HepG2 (cell line): ENCODE measurements at regions not wholly inside any gene's neighbourhood (a gene's known extent, or its start where the extent isn't known, plus 50 kb on each side); places are given as distances from the start of the nearest gene placed in this dataset.

Experiments used
- FOXA1 ChIP-seq, 2 experiments: fragments of 450-650 bp in 1 of 2; sonication (generic) in 1 of 2; formaldehyde crosslinking in 1 of 2; IDR thresholded peaks; 2 replicates each; pipeline versions ENCODE4 v1.4.0 to v1.6.1; 2016 to 2020; ENCODE audit warnings: missing genetic modification reagents in 1 of 2
- MYC ChIP-seq: sonication (generic); formaldehyde crosslinking; IDR thresholded peaks from 2 replicates; pipeline ENCODE4 v1.9.0; 2021; ENCODE audit warnings: missing genetic modification reagents, borderline replicate concordance
- NR2F6 ChIP-seq, 2 experiments: IDR thresholded peaks; 2 replicates each; pipeline ENCODE4 v1.6.1; 2016; ENCODE audit warnings: antibody characterized with exemption in 1 of 2, mild to moderate bottlenecking in 1 of 2
- SATB2 ChIP-seq: sonication (generic); formaldehyde crosslinking; IDR thresholded peaks from 2 replicates; pipeline ENCODE4 v1.5.0; 2020; ENCODE audit warnings: missing genetic modification reagents
- SETDB1 ChIP-seq: sonication (generic); formaldehyde crosslinking; IDR thresholded peaks from 2 replicates; pipeline ENCODE4 v1.5.1; 2020; ENCODE audit warnings: missing genetic modification reagents, mild to moderate bottlenecking, borderline replicate concordance
- SIX4 ChIP-seq: sonication (generic); formaldehyde crosslinking; IDR thresholded peaks from 2 replicates; pipeline ENCODE4 v1.4.0; 2020; ENCODE audit warnings: missing genetic modification reagents
- SP2 ChIP-seq: sonication (generic); formaldehyde crosslinking; IDR thresholded peaks from 2 replicates; pipeline ENCODE4 v1.5.1; 2020; ENCODE audit warnings: mild to moderate bottlenecking, missing genetic modification reagents
- TSC22D2 ChIP-seq: sonication (generic); formaldehyde crosslinking; IDR thresholded peaks from 2 replicates; pipeline ENCODE4 v1.5.1; 2020; ENCODE audit warnings: missing genetic modification reagents, mild to moderate bottlenecking, borderline replicate concordance
- ZMAT3 ChIP-seq: sonication (generic); formaldehyde crosslinking; conservative IDR thresholded peaks from 2 replicates; pipeline ENCODE4 v1.7.0; 2021; ENCODE audit warnings: missing genetic modification reagents
- ZNF263 ChIP-seq: sonication (generic); formaldehyde crosslinking; IDR thresholded peaks from 2 replicates; pipeline ENCODE4 v1.4.0; 2020; ENCODE audit warnings: missing genetic modification reagents
- ZNF619 ChIP-seq: sonication (generic); formaldehyde crosslinking; IDR thresholded peaks from 2 replicates; pipeline ENCODE4 v1.4.0; 2020; ENCODE audit warnings: mild to moderate bottlenecking, missing genetic modification reagents
- ZNF773 ChIP-seq: sonication (generic); formaldehyde crosslinking; IDR thresholded peaks from 2 replicates; pipeline ENCODE4 v1.4.0; 2020; ENCODE audit warnings: missing genetic modification reagents, borderline replicate concordance
- ZNF879 ChIP-seq: sonication (generic); formaldehyde crosslinking; IDR thresholded peaks from 2 replicates; pipeline ENCODE4 v1.8.1; 2023; ENCODE audit warnings: missing genetic modification reagents
- TF ChIP-seq, protein P1 (sequence below): sonication (generic); formaldehyde crosslinking; IDR thresholded peaks from 2 replicates; pipeline ENCODE4 v1.5.1; 2020; ENCODE audit warnings: mild to moderate bottlenecking, missing genetic modification reagents, borderline replicate concordance
- TF ChIP-seq, protein P2 (sequence below): IDR thresholded peaks from 2 replicates; pipeline ENCODE4 v1.6.1; 2016; ENCODE audit warnings: missing biosample characterization, missing genetic modification reagents, low read depth
- TF ChIP-seq, protein P3 (sequence below): sonication (generic); formaldehyde crosslinking; IDR thresholded peaks from 2 replicates; pipeline ENCODE4 v1.5.1; 2020; ENCODE audit warnings: missing genetic modification reagents, mild to moderate bottlenecking, borderline replicate concordance
- TF ChIP-seq, protein P4 (sequence below): sonication (generic); formaldehyde crosslinking; IDR thresholded peaks from 2 replicates; pipeline ENCODE4 v1.4.0; 2020; ENCODE audit warnings: low read depth, mild to moderate bottlenecking, missing genetic modification reagents
- TF ChIP-seq, protein P5 (sequence below): sonication (generic); formaldehyde crosslinking; IDR thresholded peaks from 2 replicates; pipeline ENCODE4 v1.5.0; 2020; ENCODE audit warnings: missing genetic modification reagents, mild to moderate bottlenecking, borderline replicate concordance

DNA sequence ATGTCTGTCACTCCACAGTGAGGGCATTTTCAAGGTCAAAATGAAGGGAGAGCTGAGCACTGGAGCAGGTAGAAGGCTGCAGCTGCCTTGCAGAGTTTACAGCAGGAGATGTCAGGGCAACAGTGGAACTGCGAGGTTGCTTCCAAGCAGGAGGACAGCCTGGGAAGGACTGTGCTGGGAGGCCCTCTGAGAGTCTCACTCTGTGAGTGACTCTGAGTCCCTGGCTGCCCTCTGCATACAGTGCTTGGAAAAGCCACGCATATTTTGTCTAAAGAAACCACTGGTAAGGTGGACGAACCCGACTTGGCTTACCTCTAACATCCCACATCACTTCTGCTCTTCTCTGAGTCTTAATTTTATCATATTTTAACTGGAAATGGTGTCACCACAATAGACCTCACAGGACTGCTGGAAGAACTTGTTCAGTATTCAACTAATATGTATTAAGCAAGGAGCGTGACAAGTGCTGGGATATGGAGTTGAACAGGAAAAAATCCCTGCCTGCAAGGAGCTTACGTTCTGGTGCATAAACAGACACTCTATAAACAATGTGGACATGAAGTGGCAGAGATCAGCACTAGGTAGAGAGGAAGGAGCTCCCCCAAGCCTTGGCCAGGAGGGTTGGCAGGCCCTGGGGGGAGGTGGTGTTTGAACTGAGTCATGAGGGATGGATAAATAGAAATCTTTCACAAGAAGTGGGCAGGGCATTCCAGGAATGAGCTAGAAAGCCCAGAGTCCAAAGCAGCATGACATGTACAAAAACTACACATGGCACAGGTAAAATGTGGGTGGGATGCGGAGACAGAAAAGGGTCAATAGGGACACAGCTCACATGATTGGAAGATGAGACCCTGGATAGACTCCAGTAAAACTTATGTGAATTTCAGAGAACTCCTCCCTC is 64.0 kb upstream of the FOXE1 start (continued):
- TF ChIP-seq, protein P1, sequence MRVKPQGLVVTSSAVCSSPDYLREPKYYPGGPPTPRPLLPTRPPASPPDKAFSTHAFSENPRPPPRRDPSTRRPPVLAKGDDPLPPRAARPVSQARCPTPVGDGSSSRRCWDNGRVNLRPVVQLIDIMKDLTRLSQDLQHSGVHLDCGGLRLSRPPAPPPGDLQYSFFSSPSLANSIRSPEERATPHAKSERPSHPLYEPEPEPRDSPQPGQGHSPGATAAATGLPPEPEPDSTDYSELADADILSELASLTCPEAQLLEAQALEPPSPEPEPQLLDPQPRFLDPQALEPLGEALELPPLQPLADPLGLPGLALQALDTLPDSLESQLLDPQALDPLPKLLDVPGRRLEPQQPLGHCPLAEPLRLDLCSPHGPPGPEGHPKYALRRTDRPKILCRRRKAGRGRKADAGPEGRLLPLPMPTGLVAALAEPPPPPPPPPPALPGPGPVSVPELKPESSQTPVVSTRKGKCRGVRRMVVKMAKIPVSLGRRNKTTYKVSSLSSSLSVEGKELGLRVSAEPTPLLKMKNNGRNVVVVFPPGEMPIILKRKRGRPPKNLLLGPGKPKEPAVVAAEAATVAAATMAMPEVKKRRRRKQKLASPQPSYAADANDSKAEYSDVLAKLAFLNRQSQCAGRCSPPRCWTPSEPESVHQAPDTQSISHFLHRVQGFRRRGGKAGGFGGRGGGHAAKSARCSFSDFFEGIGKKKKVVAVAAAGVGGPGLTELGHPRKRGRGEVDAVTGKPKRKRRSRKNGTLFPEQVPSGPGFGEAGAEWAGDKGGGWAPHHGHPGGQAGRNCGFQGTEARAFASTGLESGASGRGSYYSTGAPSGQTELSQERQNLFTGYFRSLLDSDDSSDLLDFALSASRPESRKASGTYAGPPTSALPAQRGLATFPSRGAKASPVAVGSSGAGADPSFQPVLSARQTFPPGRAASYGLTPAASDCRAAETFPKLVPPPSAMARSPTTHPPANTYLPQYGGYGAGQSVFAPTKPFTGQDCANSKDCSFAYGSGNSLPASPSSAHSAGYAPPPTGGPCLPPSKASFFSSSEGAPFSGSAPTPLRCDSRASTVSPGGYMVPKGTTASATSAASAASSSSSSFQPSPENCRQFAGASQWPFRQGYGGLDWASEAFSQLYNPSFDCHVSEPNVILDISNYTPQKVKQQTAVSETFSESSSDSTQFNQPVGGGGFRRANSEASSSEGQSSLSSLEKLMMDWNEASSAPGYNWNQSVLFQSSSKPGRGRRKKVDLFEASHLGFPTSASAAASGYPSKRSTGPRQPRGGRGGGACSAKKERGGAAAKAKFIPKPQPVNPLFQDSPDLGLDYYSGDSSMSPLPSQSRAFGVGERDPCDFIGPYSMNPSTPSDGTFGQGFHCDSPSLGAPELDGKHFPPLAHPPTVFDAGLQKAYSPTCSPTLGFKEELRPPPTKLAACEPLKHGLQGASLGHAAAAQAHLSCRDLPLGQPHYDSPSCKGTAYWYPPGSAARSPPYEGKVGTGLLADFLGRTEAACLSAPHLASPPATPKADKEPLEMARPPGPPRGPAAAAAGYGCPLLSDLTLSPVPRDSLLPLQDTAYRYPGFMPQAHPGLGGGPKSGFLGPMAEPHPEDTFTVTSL (CRISPR knock-in tag): peak; percentile 46; the same call in 1 of the 2 replicates
- TF ChIP-seq ZMAT3 (no peak), SATB2 (CRISPR knock-in tag) (no peak), NR2F6 (IDR thresholded peaks at IDR 0.05) (no peak), NR2F6 (CRISPR knock-in tag; IDR thresholded peaks at IDR 0.05) (peak; percentile 41), FOXA1 (IDR thresholded peaks at IDR 0.05) (no peak), FOXA1 (CRISPR knock-in tag; IDR thresholded peaks at IDR 0.05) (peak; percentile 78), ZNF773 (CRISPR knock-in tag) (no peak), ZNF263 (no peak), SIX4 (CRISPR knock-in tag) (no peak), ZNF879 (CRISPR knock-in tag) (no peak), SETDB1 (CRISPR knock-in tag) (no peak), SP2 (CRISPR knock-in tag) (no peak), ZNF619 (no peak), MYC (CRISPR knock-in tag) (no peak), TSC22D2 (CRISPR knock-in tag) (no peak)
- TF ChIP-seq, protein P2, sequence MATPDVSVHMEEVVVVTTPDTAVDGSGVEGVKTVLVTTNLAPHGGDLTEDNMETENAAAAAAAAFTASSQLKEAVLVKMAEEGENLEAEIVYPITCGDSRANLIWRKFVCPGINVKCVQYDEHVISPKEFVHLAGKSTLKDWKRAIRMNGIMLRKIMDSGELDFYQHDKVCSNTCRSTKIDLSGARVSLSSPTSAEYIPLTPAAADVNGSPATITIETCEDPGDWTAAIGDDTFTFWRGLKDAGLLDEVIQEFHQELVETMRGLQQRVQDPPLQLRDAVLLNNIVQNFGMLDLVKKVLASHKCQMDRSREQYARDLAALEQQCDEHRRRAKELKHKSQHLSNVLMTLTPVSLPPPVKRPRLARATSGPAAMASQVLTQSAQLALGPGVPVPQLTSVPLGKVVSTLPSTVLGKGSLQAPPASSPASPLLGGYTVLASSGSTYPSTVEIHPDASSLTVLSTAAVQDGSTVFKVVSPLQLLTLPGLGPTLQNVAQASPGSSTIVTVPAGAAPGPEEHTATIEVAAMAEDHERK (CRISPR knock-in tag): no peak
- TF ChIP-seq, protein P3, sequence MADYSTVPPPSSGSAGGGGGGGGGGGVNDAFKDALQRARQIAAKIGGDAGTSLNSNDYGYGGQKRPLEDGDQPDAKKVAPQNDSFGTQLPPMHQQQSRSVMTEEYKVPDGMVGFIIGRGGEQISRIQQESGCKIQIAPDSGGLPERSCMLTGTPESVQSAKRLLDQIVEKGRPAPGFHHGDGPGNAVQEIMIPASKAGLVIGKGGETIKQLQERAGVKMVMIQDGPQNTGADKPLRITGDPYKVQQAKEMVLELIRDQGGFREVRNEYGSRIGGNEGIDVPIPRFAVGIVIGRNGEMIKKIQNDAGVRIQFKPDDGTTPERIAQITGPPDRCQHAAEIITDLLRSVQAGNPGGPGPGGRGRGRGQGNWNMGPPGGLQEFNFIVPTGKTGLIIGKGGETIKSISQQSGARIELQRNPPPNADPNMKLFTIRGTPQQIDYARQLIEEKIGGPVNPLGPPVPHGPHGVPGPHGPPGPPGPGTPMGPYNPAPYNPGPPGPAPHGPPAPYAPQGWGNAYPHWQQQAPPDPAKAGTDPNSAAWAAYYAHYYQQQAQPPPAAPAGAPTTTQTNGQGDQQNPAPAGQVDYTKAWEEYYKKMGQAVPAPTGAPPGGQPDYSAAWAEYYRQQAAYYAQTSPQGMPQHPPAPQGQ: no peak
- TF ChIP-seq, protein P4, sequence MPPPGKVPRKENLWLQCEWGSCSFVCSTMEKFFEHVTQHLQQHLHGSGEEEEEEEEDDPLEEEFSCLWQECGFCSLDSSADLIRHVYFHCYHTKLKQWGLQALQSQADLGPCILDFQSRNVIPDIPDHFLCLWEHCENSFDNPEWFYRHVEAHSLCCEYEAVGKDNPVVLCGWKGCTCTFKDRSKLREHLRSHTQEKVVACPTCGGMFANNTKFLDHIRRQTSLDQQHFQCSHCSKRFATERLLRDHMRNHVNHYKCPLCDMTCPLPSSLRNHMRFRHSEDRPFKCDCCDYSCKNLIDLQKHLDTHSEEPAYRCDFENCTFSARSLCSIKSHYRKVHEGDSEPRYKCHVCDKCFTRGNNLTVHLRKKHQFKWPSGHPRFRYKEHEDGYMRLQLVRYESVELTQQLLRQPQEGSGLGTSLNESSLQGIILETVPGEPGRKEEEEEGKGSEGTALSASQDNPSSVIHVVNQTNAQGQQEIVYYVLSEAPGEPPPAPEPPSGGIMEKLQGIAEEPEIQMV (CRISPR knock-in tag): no peak
- TF ChIP-seq, protein P5, sequence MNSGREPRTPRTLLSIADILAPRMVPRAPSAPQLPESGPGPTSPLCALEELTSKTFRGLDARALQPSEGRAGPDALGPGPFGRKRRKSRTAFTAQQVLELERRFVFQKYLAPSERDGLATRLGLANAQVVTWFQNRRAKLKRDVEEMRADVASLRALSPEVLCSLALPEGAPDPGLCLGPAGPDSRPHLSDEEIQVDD: no peak
